Keratinocyte (primary cell): ENCODE measurements at regions not wholly inside any gene's neighbourhood (a gene's known extent, or its start where the extent isn't known, plus 50 kb on each side); places are given as distances from the start of the nearest gene placed in this dataset.

ENCODE experiments used
- CTCF ChIP-seq, 3 experiments: IDR thresholded peaks in 1 of 3; conservative IDR thresholded peaks in 1 of 3; optimal IDR thresholded peaks in 1 of 3; 2 replicates in 2 of 3; 3 replicates in 1 of 3; pipeline versions ENCODE3 to v1.5.1; 2011; ENCODE audit warnings: low read length in 3 of 3, mild to moderate bottlenecking in 3 of 3, moderate library complexity in 2 of 3, control low read depth in 1 of 3, inconsistent platforms in 1 of 3; ENCODE audit not compliant: insufficient read depth in 2 of 3; ENCODE audit errors: extremely low read depth in 1 of 3
- EZH2 ChIP-seq: IDR thresholded peaks from one replicate; pipeline ENCODE4 v1.6.1; 2012; ENCODE audit warnings: inconsistent platforms, mild to moderate bottlenecking, low read length, moderate library complexity

DNA sequence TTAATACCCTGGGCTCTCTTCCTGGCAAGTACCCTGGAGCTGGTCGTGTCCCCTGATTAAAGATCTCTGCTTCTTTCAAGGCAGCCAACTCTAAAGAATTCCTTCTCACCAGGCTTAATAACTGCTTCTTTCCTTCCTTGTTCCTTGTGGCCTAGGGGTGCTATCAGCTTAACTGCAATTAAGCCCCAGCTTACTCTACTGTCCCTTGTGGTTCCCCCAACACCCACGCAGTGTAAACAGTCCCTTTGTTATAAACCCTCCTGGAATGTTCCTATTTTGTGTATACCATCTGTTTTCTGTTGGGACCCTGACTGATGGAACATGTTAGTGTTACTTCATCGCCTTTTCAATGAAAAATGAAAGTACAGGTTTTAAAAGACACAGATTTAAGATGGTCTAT lies 126.4 kb upstream of the KIRREL3 start:
- TF ChIP-seq CTCF (optimal IDR thresholded peaks at IDR 0.05 in 1 of 3, IDR thresholded peaks at IDR 0.05 in 1 of 3, conservative IDR thresholded peaks at IDR 0.05 in 1 of 3; ENCODE audit: extremely low read depth in 1 of 3, insufficient read depth in 2 of 3, low read length in 3 of 3) (no peak), EZH2 (no peak)
